HEK293 (cell line): ENCODE measurements at regions not wholly inside any gene's neighbourhood (a gene's known extent, or its start where the extent isn't known, plus 50 kb on each side); places are given as distances from the start of the nearest gene placed in this dataset.

ENCODE experiments used
- CTCF ChIA-PET: fragments of 350-600 bp; formaldehyde crosslinking; extraction: SDS; loops from one replicate; lab custom pipeline; 2021; ENCODE audit warnings: antibody characterized with exemption; lab: Yijun Ruan, JAX
- POLR2A ChIA-PET: fragments of 300-600 bp; formaldehyde crosslinking; extraction: SDS; loops from one replicate; lab custom pipeline; 2020; ENCODE audit warnings: antibody characterized with exemption, inconsistent platforms; lab: Yijun Ruan, JAX
- H3K27ac ChIP-seq: fragments of 200-500 bp; sonication (Bioruptor generic); 2 replicates; pipeline ENCODE4 v1.5.1; 2014; ENCODE audit warnings: low read depth, low read length, control low read depth, inconsistent platforms; ENCODE audit errors: extremely low read depth
- H3K36me3 ChIP-seq, 2 experiments: fragments of 200-500 bp in 1 of 2; sonication (Bioruptor generic) in 1 of 2; 1 replicate in 1 of 2; 2 replicates in 1 of 2; pipeline ENCODE4 v1.5.1; 2014 to 2017; ENCODE audit warnings: inconsistent platforms in 2 of 2, low read length in 2 of 2; ENCODE audit not compliant: control insufficient read depth in 2 of 2, insufficient read depth in 1 of 2
- H3K4me1 ChIP-seq: fragments of 200-500 bp; sonication (Bioruptor generic); 2 replicates; pipeline ENCODE4 v1.5.1; 2014; ENCODE audit warnings: mild to moderate bottlenecking, low read length, inconsistent platforms; ENCODE audit not compliant: control insufficient read depth, insufficient read depth
- H3K4me3 ChIP-seq: 2 replicates; pipeline ENCODE4 v1.5.1; 2011; ENCODE audit warnings: low read depth, mild to moderate bottlenecking, control low read depth, low read length, moderate library complexity
- H3K9me3 ChIP-seq: fragments of 200-500 bp; sonication (Bioruptor generic); 2 replicates; pipeline ENCODE4 v1.5.1; 2014; ENCODE audit warnings: low read depth, low read length, inconsistent platforms; ENCODE audit not compliant: control insufficient read depth, insufficient read depth
- BCL11A ChIP-seq: fragments of 450-650 bp; formaldehyde crosslinking; IDR thresholded peaks from 2 replicates; pipeline ENCODE4 v1.5.1; 2016; ENCODE audit warnings: low read depth, missing biosample characterization, missing genetic modification characterization
- GFI1B ChIP-seq: fragments of 450-650 bp; formaldehyde crosslinking; IDR thresholded peaks from 2 replicates; pipeline ENCODE4 v1.5.1; 2016; ENCODE audit warnings: missing biosample characterization, missing genetic modification characterization
- IKZF3 ChIP-seq: fragments of 450-650 bp; IDR thresholded peaks from 2 replicates; pipeline ENCODE4 v1.5.0; 2018; ENCODE audit warnings: missing biosample characterization, mild to moderate bottlenecking, missing genetic modification characterization, moderate library complexity
- KLF9 ChIP-seq: fragments of 450-650 bp; formaldehyde crosslinking; IDR thresholded peaks from 2 replicates; pipeline ENCODE4 v1.5.1; 2016; ENCODE audit warnings: missing biosample characterization, missing genetic modification characterization, low read depth
- REPIN1 ChIP-seq: fragments of 450-650 bp; formaldehyde crosslinking; IDR thresholded peaks from 2 replicates; pipeline ENCODE4 v1.5.1; 2017; ENCODE audit warnings: missing biosample characterization, missing genetic modification characterization, low read depth
- SCRT2 ChIP-seq: fragments of 450-650 bp; formaldehyde crosslinking; IDR thresholded peaks from 2 replicates; pipeline ENCODE4 v1.5.1; 2016; ENCODE audit warnings: missing biosample characterization, missing genetic modification characterization
- ZBTB11 ChIP-seq: fragments of 450-650 bp; formaldehyde crosslinking; conservative IDR thresholded peaks from 2 replicates; pipeline ENCODE4 v1.5.1; 2016; ENCODE audit warnings: low read depth, missing biosample characterization, missing genetic modification characterization
- ZNF114 ChIP-seq: fragments of 450-650 bp; formaldehyde crosslinking; IDR thresholded peaks from 2 replicates; pipeline ENCODE4 v1.5.0; 2017; ENCODE audit warnings: missing biosample characterization, missing genetic modification characterization
- ZNF138 ChIP-seq: fragments of 450-650 bp; formaldehyde crosslinking; IDR thresholded peaks from 2 replicates; pipeline ENCODE4 v1.5.1; 2016; ENCODE audit warnings: missing biosample characterization, missing genetic modification characterization, borderline replicate concordance
- ZNF184 ChIP-seq: fragments of 450-650 bp; IDR thresholded peaks from 2 replicates; pipeline ENCODE4 v1.5.1; 2018; ENCODE audit warnings: missing biosample characterization, mild to moderate bottlenecking, missing genetic modification characterization
- ZNF311 ChIP-seq: fragments of 450-650 bp; formaldehyde crosslinking; IDR thresholded peaks from 2 replicates; pipeline ENCODE4 v1.5.1; 2017; ENCODE audit warnings: missing biosample characterization, missing genetic modification characterization, borderline replicate concordance
- ZNF366 ChIP-seq: fragments of 450-650 bp; formaldehyde crosslinking; conservative IDR thresholded peaks from 2 replicates; pipeline ENCODE4 v1.5.1; 2016; ENCODE audit warnings: missing biosample characterization, missing genetic modification characterization
- ZNF37A ChIP-seq: fragments of 450-650 bp; IDR thresholded peaks from 2 replicates; pipeline ENCODE4 v1.5.1; 2018; ENCODE audit warnings: missing biosample characterization, missing genetic modification characterization
- ZNF391 ChIP-seq: fragments of 450-650 bp; formaldehyde crosslinking; IDR thresholded peaks from 2 replicates; pipeline ENCODE4 v1.5.1; 2016; ENCODE audit warnings: low read depth, missing biosample characterization, missing genetic modification characterization, borderline replicate concordance
- ZNF48 ChIP-seq: fragments of 450-650 bp; formaldehyde crosslinking; IDR thresholded peaks from 2 replicates; pipeline ENCODE4 v1.5.1; 2016; ENCODE audit warnings: missing biosample characterization, missing genetic modification characterization
- ZNF558 ChIP-seq: fragments of 450-650 bp; formaldehyde crosslinking; IDR thresholded peaks from 2 replicates; pipeline ENCODE4 v1.5.1; 2016; ENCODE audit warnings: missing biosample characterization, missing genetic modification characterization
- ZNF596 ChIP-seq: fragments of 450-650 bp; IDR thresholded peaks from 2 replicates; pipeline ENCODE4 v1.5.0; 2018; ENCODE audit warnings: missing biosample characterization, mild to moderate bottlenecking, missing genetic modification characterization, moderate library complexity
- ZNF600 ChIP-seq: fragments of 450-650 bp; formaldehyde crosslinking; IDR thresholded peaks from 2 replicates; pipeline ENCODE4 v1.5.1; 2016; ENCODE audit warnings: missing biosample characterization, missing genetic modification characterization
- ZNF654 ChIP-seq: fragments of 450-650 bp; formaldehyde crosslinking; IDR thresholded peaks from 2 replicates; pipeline ENCODE4 v1.5.1; 2016; ENCODE audit warnings: low read depth, missing biosample characterization, missing genetic modification characterization
- ZNF660 ChIP-seq: fragments of 450-650 bp; IDR thresholded peaks from 2 replicates; pipeline ENCODE4 v1.5.1; 2018; ENCODE audit warnings: missing biosample characterization, mild to moderate bottlenecking, missing genetic modification characterization
- ZNF704 ChIP-seq: fragments of 450-650 bp; formaldehyde crosslinking; IDR thresholded peaks from 2 replicates; pipeline ENCODE4 v1.5.1; 2016; ENCODE audit warnings: missing biosample characterization, missing genetic modification characterization
- ZNF707 ChIP-seq: fragments of 450-650 bp; formaldehyde crosslinking; IDR thresholded peaks from 2 replicates; pipeline ENCODE4 v1.5.1; 2016; ENCODE audit warnings: missing biosample characterization, missing genetic modification characterization
- ZNF837 ChIP-seq: fragments of 450-650 bp; formaldehyde crosslinking; IDR thresholded peaks from 2 replicates; pipeline ENCODE4 v1.5.1; 2016; ENCODE audit warnings: missing biosample characterization, missing genetic modification characterization
- ZNF843 ChIP-seq: fragments of 450-650 bp; formaldehyde crosslinking; IDR thresholded peaks from 2 replicates; pipeline ENCODE4 v1.5.1; 2016; ENCODE audit warnings: missing biosample characterization, missing genetic modification characterization
- TF ChIP-seq, protein P1 (sequence below): fragments of 450-650 bp; formaldehyde crosslinking; IDR thresholded peaks from 2 replicates; pipeline ENCODE4 v1.5.1; 2016; ENCODE audit warnings: missing biosample characterization, missing genetic modification characterization

- TF ChIP-seq ZNF366, result no peak
- no peak for TF ChIP-seq ZBTB11 (tag by site-specific recombination)
- no peak for TF ChIP-seq ZNF391 (tag by site-specific recombination)
- TF ChIP-seq KLF9 (tag by site-specific recombination), result no peak
- peak; percentile 80 for TF ChIP-seq ZNF654 (tag by site-specific recombination)
- 0 out of 2 replicates have a peak, but pooled peaks have one; percentile 39 for TF ChIP-seq ZNF660
- no peak for TF ChIP-seq ZNF48
- peak; percentile 85 for TF ChIP-seq IKZF3 (tag by site-specific recombination)
- TF ChIP-seq GFI1B (tag by site-specific recombination), result no peak
These were observed 140.4 kb upstream of the VRK2 start (continued) for GRCh38 chr2:57906152-57906732.

GRCh38 chr2:57907411-57907810 lies 139.2 kb upstream of the VRK2 start:
- H3K36me3 ChIP-seq, result no peaks in the 10 kb centered on the region
- no peak for TF ChIP-seq ZNF37A (tag by site-specific recombination)
- no peak for TF ChIP-seq ZBTB11 (tag by site-specific recombination)
- TF ChIP-seq ZNF704, result no peak
- no peak for TF ChIP-seq REPIN1
- TF ChIP-seq BCL11A (tag by site-specific recombination), result no peak
- TF ChIP-seq ZNF837, result no peak
- no peak for TF ChIP-seq GFI1B (tag by site-specific recombination)
- no peak for TF ChIP-seq ZNF843 (tag by site-specific recombination)
- no peak for TF ChIP-seq ZNF184 (tag by site-specific recombination)
- no peak overlapping the region for H3K27ac ChIP-seq
- H3K4me3 ChIP-seq, result no peak overlapping the region
- CTCF ChIA-PET, result interaction anchor here (0.7 to 1.2 kb wide), 3 partner anchors 146 to 1561 kb away, joined by 3 read pairs; no protein-coding TSS in a partner anchor
- H3K4me1 ChIP-seq, result no peaks in the 10 kb centered on the region
- H3K9me3 ChIP-seq, result no peaks in the 10 kb centered on the region
- POLR2A ChIA-PET, result no interaction called here

GRCh38 chr2:57908736-57909161 lies 137.9 kb upstream of the VRK2 start:
- ChIA-PET POLR2A (no interaction called here), CTCF (interaction anchor here (2.0 kb wide), 1 partner anchor 539 kb away, joined by 13 read pairs; no protein-coding TSS in a partner anchor)
- TF ChIP-seq ZNF596 (tag by site-specific recombination), result no peak
- TF ChIP-seq ZNF600, result no peak
- TF ChIP-seq, protein P1, sequence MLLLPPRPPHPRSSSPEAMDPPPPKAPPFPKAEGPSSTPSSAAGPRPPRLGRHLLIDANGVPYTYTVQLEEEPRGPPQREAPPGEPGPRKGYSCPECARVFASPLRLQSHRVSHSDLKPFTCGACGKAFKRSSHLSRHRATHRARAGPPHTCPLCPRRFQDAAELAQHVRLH (tag by site-specific recombination), result no peak
- TF ChIP-seq ZNF311 (tag by site-specific recombination), result no peak
- no peak for TF ChIP-seq SCRT2 (tag by site-specific recombination)
- no peak for TF ChIP-seq ZNF114 (tag by site-specific recombination)
- no peak for TF ChIP-seq ZNF558 (tag by site-specific recombination)
- TF ChIP-seq ZNF707 (tag by site-specific recombination), result no peak
- TF ChIP-seq ZNF138 (tag by site-specific recombination), result no peak
- Histone ChIP-seq H3K4me3 (no peak overlapping the region), H3K36me3 (no peaks in the 10 kb centered on the region), H3K27ac (no peak overlapping the region), H3K4me1 (no peaks in the 10 kb centered on the region), H3K9me3 (no peaks in the 10 kb centered on the region)
